Endodermal cell (in vitro differentiated cells): ENCODE measurements at regions not wholly inside any gene's neighbourhood (a gene's known extent, or its start where the extent isn't known, plus 50 kb on each side); places are given as distances from the start of the nearest gene placed in this dataset.
A peak's percentile ranks its signal among the peaks of the same experiment; 100 is the strongest.

ENCODE experiments used
- DNase-seq: peaks from one replicate; pipeline ENCODE4 v3.0.0-alpha.2; 2017
- H3K27ac ChIP-seq: 2 replicates; pipeline ENCODE4 v1.5.1; 2013; ENCODE audit warnings: mild to moderate bottlenecking, low read depth, low read length, moderate library complexity
- H3K27me3 ChIP-seq: 2 replicates; pipeline ENCODE4 v1.6.1; 2013; ENCODE audit warnings: mild to moderate bottlenecking, low read length, moderate library complexity; ENCODE audit not compliant: insufficient read depth, control insufficient read depth, poor library complexity, severe bottlenecking
- H3K36me3 ChIP-seq: 2 replicates; pipeline ENCODE4 v1.7.0; 2013; ENCODE audit warnings: mild to moderate bottlenecking, low read length, moderate library complexity; ENCODE audit not compliant: control insufficient read depth, insufficient read depth
- H3K4me1 ChIP-seq: one replicate; pipeline ENCODE4 v1.7.0; 2013; ENCODE audit warnings: low read length; ENCODE audit not compliant: control insufficient read depth, insufficient read depth
- H3K4me3 ChIP-seq: 2 replicates; pipeline ENCODE4 v1.5.1; 2013; ENCODE audit warnings: mild to moderate bottlenecking, low read length, moderate library complexity
- H3K9ac ChIP-seq: 2 replicates; pipeline ENCODE4 v1.6.1; 2013; ENCODE audit warnings: mild to moderate bottlenecking, low read length, moderate library complexity; ENCODE audit not compliant: poor library complexity, severe bottlenecking; ENCODE audit errors: extremely low read depth
- H3K9me3 ChIP-seq: 2 replicates; pipeline ENCODE4 v1.6.1; 2013; ENCODE audit warnings: mild to moderate bottlenecking, low read length, moderate library complexity; ENCODE audit not compliant: control insufficient read depth
- H3K27ac Mint-ChIP-seq: 2 replicates; pipeline ENCODE4 v1.8.0; 2020; ENCODE audit warnings: mixed read lengths
- H3K27me3 Mint-ChIP-seq: 2 replicates; pipeline ENCODE4 v1.8.0; 2021; ENCODE audit warnings: mild to moderate bottlenecking, mixed read lengths; ENCODE audit not compliant: insufficient read depth
- H3K36me3 Mint-ChIP-seq: 2 replicates; pipeline ENCODE4 v1.8.0; 2020; ENCODE audit warnings: low read depth, mixed read lengths
- H3K4me1 Mint-ChIP-seq: 2 replicates; pipeline ENCODE4 v1.8.0; 2020; ENCODE audit warnings: mixed read lengths
- H3K4me3 Mint-ChIP-seq: 2 replicates; pipeline ENCODE4 v1.8.0; 2020; ENCODE audit warnings: mild to moderate bottlenecking, moderate library complexity, mixed read lengths
- H3K9me3 Mint-ChIP-seq: 2 replicates; pipeline ENCODE4 v1.8.0; 2020; ENCODE audit warnings: mild to moderate bottlenecking, mixed read lengths
- CTCF ChIP-seq: fragments of 200-600 bp; sonication (generic); conservative IDR thresholded peaks from 2 replicates; pipeline ENCODE4 v1.5.0; 2021; ENCODE audit warnings: antibody characterized with exemption, mild to moderate bottlenecking
- WGBS, 2 experiments: methylation state at CpG; one replicate each; pipeline versions ENCODE4 v1.1.5 to v1.1.7; 2013; ENCODE audit warnings: missing lambda C conversion rate in 2 of 2, mixed read lengths in 1 of 2; ENCODE audit not compliant: insufficient coverage in 1 of 2, insufficient read length in 1 of 2; 5-methylcytosine and 5-hydroxymethylcytosine counted together

- Mint-ChIP-seq H3K36me3 (no peaks in the 10 kb centered on the region), H3K27me3 (peaks cover 7% of the 10 kb centered on the region), H3K9me3 (peaks cover 4% of the 10 kb centered on the region), H3K4me3 (no peak overlapping the region), H3K4me1 (peaks cover 48% of the 10 kb centered on the region), H3K27ac (peak overlapping the region; percentile 88)
- peak; percentile 84 for TF ChIP-seq CTCF
- peak; percentile 94 for DNase-seq
- H3K27ac ChIP-seq: no peak overlapping the region
- H3K4me1 ChIP-seq: peaks cover 6% of the 10 kb centered on the region
- H3K36me3 ChIP-seq: no peaks in the 10 kb centered on the region
- no peaks in the 10 kb centered on the region for H3K27me3 ChIP-seq
- H3K9me3 ChIP-seq: peaks cover 28% of the 10 kb centered on the region
- H3K9ac ChIP-seq: no peak overlapping the region
- H3K4me3 ChIP-seq: no peak overlapping the region
- 69 to 74% methylated on average over 4 to 12 of the region's 12 CpGs for WGBS, 2 experiments
These were observed 121.0 kb upstream of the NLRP1 start for GRCh38 chr17:5705081-5705875.

DNA sequence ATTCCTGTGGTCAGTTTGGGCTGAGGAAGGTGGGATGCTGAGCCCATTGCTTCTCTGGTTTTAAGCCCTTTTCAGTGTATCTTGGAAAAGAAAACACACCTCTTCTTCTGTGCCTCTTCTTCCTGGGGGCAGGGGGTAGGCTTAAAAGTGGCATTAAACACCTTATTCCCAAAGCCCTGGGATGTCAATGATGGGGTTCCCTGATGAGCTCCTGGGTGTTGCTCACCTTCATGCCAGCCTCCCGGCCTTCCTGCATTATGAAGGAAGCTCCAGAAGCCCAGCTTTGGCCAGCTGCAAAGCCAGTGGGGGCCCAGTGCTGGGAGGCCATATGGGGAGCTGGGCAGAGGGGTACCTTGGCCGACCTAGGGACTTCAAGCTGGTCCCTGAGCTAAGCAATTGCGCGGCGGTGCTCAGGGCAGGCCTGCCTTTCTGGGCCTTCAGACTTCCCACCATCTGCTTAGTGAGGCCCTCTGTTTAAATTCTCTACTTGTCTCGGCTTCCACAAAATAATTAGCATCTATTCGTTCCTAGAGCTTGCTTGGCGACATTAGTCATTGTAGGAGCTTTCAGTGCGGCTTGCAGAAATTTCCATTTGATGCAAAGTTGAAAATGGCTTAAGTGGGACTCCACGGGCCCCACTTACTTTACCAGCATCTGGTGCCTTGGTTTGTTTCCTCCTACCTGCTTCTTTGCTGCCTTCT lies 121.7 kb upstream of the NLRP1 start:
- Mint-ChIP-seq H3K4me1 (peaks cover 49% of the 10 kb centered on the region), H3K4me3 (no peak overlapping the region), H3K9me3 (peaks cover 5% of the 10 kb centered on the region), H3K36me3 (no peaks in the 10 kb centered on the region), H3K27me3 (peaks cover 2% of the 10 kb centered on the region), H3K27ac (peak overlapping the region; percentile 88)
- no peak for TF ChIP-seq CTCF
- Histone ChIP-seq H3K4me1 (peaks cover 10% of the 10 kb centered on the region), H3K9ac (no peak overlapping the region), H3K27me3 (no peaks in the 10 kb centered on the region), H3K27ac (no peak overlapping the region), H3K4me3 (no peak overlapping the region), H3K36me3 (no peaks in the 10 kb centered on the region), H3K9me3 (peaks cover 28% of the 10 kb centered on the region)
- peak; percentile 43 for DNase-seq
- 89 to 91% methylated on average over 6 to 10 of the region's 10 CpGs for WGBS, 2 experiments

DNA sequence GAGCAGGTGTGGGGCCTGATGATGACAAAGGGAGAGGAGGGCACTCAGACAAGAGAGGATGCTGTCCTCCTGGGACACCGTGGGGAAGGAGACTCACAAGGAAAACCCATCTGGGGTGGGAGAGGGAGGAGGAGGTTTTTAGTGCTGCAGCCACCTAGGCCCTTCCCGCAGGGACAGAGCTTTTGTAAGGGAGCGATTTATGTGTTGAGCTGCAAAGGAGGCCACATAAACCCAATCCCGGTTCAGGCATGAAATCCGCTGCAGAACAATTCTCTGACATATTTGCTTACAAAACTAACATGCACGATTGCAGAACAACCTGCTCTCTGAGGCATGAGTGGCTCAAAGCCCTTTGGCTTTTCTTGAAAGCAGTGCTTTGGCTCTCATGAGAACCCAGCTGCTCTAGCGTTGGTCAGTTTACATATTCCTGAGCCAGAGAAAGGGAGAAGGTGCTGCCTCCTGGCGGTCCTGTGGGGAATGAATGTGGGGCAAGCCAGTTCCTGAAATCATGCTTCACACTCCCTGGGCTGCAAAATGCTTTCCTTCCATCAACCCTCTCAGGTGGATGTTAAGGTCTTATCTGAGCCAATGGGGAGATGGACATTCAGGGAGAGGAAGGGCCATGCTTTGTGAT lies 122.4 kb upstream of the NLRP1 start:
- Mint-ChIP-seq H3K4me1 (peaks cover 53% of the 10 kb centered on the region), H3K9me3 (peaks cover 5% of the 10 kb centered on the region), H3K27ac (no peak overlapping the region), H3K36me3 (no peaks in the 10 kb centered on the region), H3K4me3 (no peak overlapping the region), H3K27me3 (no peaks in the 10 kb centered on the region)
- Histone ChIP-seq H3K27me3 (no peaks in the 10 kb centered on the region), H3K27ac (no peak overlapping the region), H3K4me3 (no peak overlapping the region), H3K36me3 (no peaks in the 10 kb centered on the region), H3K9ac (no peak overlapping the region), H3K9me3 (peaks cover 28% of the 10 kb centered on the region), H3K4me1 (peaks cover 10% of the 10 kb centered on the region)
- peak; percentile 97 for DNase-seq
- peak; percentile 93 for TF ChIP-seq CTCF
- 52 to 73% methylated on average over 6 to 8 of the region's 8 CpGs for WGBS, 2 experiments
